IPS-18a (cell line): ENCODE measurements at regions not wholly inside any gene's neighbourhood (a gene's known extent, or its start where the extent isn't known, plus 50 kb on each side); places are given as distances from the start of the nearest gene placed in this dataset.

Experiments used
- H3K27ac ChIP-seq: one replicate; pipeline ENCODE4 v1.5.1; 2013; ENCODE audit warnings: low read length
- H3K27me3 ChIP-seq: one replicate; pipeline ENCODE4 v1.6.1; 2013; ENCODE audit warnings: mild to moderate bottlenecking, low read length; ENCODE audit not compliant: control insufficient read depth, insufficient read depth
- H3K36me3 ChIP-seq: one replicate; pipeline ENCODE4 v1.6.1; 2013; ENCODE audit warnings: low read depth, low read length; ENCODE audit not compliant: control insufficient read depth
- H3K4me1 ChIP-seq: one replicate; pipeline ENCODE4 v1.6.1; 2013; ENCODE audit warnings: low read depth, low read length; ENCODE audit not compliant: control insufficient read depth
- H3K4me3 ChIP-seq: one replicate; pipeline ENCODE4 v1.5.1; 2013; ENCODE audit warnings: low read length
- H3K9ac ChIP-seq: one replicate; pipeline ENCODE4 v1.6.1; 2013; ENCODE audit warnings: mild to moderate bottlenecking, low read length, moderate library complexity
- H3K9me3 ChIP-seq: one replicate; pipeline ENCODE4 v1.6.1; 2013; ENCODE audit warnings: low read depth, low read length; ENCODE audit not compliant: control insufficient read depth

GRCh38 chr12:28023156-28023887 lies 50.8 kb upstream of the PTHLH start:
- Histone ChIP-seq H3K36me3 (no peaks in the 10 kb centered on the region), H3K9ac (no peak overlapping the region), H3K4me1 (no peaks in the 10 kb centered on the region), H3K4me3 (no peak overlapping the region), H3K27me3 (no peaks in the 10 kb centered on the region), H3K27ac (no peak overlapping the region), H3K9me3 (no peaks in the 10 kb centered on the region)

DNA sequence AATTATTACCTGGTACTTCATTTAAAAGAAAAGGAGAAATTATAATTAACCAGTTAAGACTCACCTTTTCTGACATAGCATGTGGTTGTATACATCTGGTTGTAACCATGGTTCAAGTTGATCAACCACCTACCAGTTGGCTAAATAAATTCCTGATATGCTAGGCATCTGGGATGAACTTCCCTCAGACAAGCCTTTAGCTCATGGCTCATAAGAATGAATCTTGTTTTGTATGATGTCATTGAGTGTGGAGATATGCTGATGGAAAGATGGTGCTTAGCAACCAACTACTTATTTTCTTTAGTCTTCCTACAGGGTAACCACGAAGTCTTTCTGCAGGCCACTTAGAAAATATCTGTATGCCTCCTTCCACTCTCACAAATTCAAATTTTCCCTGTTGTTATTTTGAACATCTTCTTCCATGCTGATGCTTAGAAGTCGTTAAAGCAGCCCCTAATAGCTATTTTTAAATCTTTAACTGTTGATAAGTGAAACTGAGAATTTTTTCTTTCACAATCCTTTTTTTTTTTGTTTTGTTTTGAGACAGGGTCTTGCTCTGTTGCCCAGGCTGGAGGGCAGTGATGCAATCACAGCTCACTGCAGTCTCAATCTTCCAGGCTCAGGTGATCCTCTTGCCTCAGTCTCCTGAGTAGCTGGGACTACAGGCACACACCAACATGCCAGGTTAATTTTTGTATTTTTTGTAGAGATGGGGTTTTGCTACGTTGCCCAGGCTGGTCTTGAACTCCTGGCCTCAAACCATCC lies 51.9 kb upstream of the PTHLH start:
- no peaks in the 10 kb centered on the region for H3K4me1 ChIP-seq
- no peak overlapping the region for H3K27ac ChIP-seq

DNA sequence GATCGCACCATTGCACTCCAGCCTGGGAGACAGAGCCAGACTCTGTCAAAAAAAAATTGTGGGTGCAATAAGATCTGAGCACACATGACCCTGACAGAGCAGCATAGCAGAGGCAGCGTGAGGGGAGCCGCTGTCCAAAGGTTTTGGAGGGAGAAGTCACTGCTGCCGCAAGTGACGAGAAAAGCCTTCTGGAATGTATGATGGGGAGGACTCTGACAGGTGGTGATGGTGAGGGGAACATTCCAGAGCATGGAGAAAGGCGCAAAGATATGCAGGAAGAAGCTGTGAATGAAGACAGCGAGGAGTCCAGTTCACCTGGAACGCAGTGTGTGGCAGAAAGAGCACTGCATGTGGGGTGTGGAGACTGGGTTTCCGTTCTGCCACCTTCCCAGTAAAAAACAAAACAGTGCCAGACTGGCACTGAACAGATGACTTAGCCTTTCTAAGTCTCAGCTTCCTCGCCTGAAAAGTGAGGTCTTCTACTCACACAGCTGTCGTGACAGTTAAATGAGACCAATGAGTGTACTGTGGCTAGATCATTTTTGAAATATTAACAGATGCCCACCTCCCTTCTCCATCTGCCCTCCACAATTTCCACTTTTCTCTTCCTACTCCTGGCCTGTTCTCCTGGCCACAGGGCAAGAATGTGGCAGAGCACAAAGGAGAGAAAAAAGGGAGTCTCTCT lies 53.4 kb upstream of the PTHLH start:
- H3K27ac ChIP-seq, result no peak overlapping the region
- no peaks in the 10 kb centered on the region for H3K4me1 ChIP-seq
- no peaks in the 10 kb centered on the region for H3K9me3 ChIP-seq
- no peaks in the 10 kb centered on the region for H3K36me3 ChIP-seq
- no peak overlapping the region for H3K9ac ChIP-seq
- H3K4me3 ChIP-seq, result no peak overlapping the region
- no peaks in the 10 kb centered on the region for H3K27me3 ChIP-seq

More for the DNA sequence above, 51.9 kb upstream of the PTHLH start:
- no peak overlapping the region for H3K9ac ChIP-seq
- no peaks in the 10 kb centered on the region for H3K36me3 ChIP-seq
- H3K27me3 ChIP-seq, result no peaks in the 10 kb centered on the region
- no peak overlapping the region for H3K4me3 ChIP-seq
- H3K9me3 ChIP-seq, result no peaks in the 10 kb centered on the region

DNA sequence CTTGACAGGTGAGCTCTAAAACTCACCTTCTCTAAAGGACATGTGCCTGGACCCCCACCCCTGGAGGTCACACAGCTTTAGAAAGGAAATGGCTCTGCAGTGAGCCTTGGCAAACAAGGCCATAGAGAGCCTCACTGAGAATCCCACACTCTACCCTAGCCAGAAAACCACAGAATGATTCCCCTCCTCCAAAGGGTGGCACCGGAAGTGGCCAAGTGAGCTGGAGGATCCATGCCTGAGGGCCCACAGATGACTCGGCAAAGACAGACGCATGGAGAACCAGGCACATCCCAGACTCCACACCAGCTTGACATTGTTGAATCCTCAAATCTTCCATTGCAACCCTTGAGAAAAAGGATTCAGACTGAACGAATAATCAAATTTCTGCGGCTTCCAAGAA lies 54.2 kb upstream of the PTHLH start:
- Histone ChIP-seq H3K27me3 (no peaks in the 10 kb centered on the region), H3K36me3 (no peaks in the 10 kb centered on the region), H3K27ac (no peak overlapping the region), H3K9me3 (no peaks in the 10 kb centered on the region), H3K9ac (no peak overlapping the region), H3K4me1 (no peaks in the 10 kb centered on the region), H3K4me3 (no peak overlapping the region)

DNA sequence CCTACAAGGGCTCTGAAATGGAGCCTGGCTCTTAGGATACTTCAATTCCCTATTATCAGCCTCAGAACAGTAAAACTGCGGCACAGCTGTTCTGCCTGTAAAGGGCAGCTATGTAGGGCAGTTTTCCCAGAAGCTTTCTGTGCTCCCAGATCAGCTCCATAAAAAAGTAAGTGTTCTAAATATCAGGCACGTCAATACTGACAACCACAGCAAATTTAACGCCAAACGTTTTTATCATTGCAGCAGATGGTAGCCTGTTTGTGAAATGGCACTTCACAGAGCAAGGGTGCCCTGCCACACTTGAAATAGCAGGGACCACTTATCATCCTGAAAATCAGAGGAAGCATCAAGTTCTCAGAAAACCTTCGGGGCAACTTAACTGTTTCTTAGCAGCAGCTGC lies 54.8 kb upstream of the PTHLH start:
- Histone ChIP-seq H3K9ac (no peak overlapping the region), H3K27me3 (no peaks in the 10 kb centered on the region), H3K9me3 (no peaks in the 10 kb centered on the region), H3K4me1 (no peaks in the 10 kb centered on the region), H3K27ac (no peak overlapping the region), H3K4me3 (no peak overlapping the region), H3K36me3 (no peaks in the 10 kb centered on the region)

DNA sequence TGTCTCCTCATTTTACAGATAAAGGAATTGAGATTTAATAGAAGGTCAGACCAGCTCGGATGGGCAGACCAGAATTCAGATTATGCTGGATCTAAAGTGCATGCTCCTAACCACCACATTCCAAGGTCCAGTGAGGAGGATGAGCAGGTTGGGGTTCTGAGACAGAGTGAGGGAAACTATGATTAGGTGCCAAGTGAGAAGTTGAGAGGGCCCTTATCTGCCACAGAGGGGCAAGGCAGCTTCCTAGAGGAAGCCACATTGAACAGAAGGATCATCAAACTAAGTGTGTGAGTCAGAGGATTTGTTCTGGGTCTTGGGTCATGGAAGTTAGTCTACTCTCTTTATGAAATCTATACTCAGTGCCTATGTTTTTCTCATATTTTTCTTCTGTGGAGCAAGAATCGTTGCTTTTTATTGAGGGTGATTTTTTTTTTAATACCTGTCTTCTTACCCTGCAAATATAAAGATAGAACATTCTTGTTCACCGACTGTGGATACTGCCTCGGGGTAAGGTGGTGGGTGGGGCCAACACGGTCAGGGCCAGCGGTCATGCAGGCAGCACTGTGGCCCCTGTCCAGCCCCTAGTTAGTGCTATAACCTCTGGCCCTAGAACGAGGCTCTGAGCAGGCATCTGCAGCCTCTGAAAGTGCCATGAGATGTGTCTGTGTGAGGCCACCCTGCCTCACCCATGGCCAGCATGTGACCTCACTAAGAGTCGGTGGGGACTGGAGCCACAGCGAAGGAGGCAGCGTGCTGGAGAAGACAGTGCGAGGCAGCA lies 55.6 kb upstream of the PTHLH start:
- H3K27me3 ChIP-seq, result no peaks in the 10 kb centered on the region
- H3K9ac ChIP-seq, result no peak overlapping the region
- no peak overlapping the region for H3K27ac ChIP-seq
- H3K4me1 ChIP-seq, result no peaks in the 10 kb centered on the region
- no peaks in the 10 kb centered on the region for H3K9me3 ChIP-seq
- no peaks in the 10 kb centered on the region for H3K36me3 ChIP-seq
- no peak overlapping the region for H3K4me3 ChIP-seq

DNA sequence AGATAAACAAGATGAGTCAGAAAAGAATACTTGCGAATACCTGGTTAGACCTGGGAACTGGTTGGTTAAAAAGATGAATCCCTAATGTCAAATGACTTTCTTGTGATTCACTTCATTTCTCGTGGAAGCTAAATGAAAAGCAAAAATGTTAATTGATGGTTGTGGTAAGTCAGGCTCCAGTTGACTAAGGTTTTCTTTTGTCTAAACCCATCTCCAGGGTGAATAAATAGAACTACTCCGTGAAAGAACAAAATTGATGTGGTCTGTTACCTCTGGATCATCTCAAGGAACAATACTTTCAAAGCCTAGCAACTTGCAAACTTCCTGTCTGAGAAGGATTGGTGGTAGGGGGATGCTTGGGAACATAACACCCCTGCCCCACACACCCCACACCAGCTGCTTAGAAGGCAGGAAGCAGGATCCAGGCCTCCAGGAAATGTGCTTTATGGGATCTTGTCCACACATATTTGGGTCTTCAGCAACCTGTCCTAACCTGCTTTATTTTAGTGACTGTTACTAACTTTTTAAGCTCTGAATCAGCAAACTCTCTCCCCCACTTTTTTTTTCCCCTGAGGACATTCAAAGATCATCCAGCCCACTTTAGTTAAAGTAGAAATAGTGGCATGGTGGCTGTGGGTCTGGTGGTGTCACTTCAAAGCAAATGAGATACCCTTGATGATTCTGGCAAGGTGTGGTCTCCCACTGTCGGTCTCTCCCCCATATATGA lies 60.4 kb upstream of the PTHLH start:
- Histone ChIP-seq H3K9me3 (no peaks in the 10 kb centered on the region), H3K9ac (no peak overlapping the region), H3K4me1 (no peaks in the 10 kb centered on the region), H3K4me3 (no peak overlapping the region), H3K27ac (no peak overlapping the region), H3K27me3 (no peaks in the 10 kb centered on the region), H3K36me3 (no peaks in the 10 kb centered on the region)

- Histone ChIP-seq H3K27ac (no peak overlapping the region), H3K4me3 (no peak overlapping the region), H3K27me3 (no peaks in the 10 kb centered on the region), H3K4me1 (no peaks in the 10 kb centered on the region), H3K9ac (no peak overlapping the region), H3K9me3 (no peaks in the 10 kb centered on the region), H3K36me3 (no peaks in the 10 kb centered on the region)
Measured at GRCh38 chr12:28033538-28033915, 61.0 kb upstream of the PTHLH start.

- Histone ChIP-seq H3K9ac (no peak overlapping the region), H3K4me3 (no peak overlapping the region), H3K9me3 (no peaks in the 10 kb centered on the region), H3K27me3 (no peaks in the 10 kb centered on the region), H3K27ac (no peak overlapping the region), H3K4me1 (no peaks in the 10 kb centered on the region), H3K36me3 (no peaks in the 10 kb centered on the region)
Measured at GRCh38 chr12:28034271-28034670, 61.7 kb upstream of the PTHLH start.

DNA sequence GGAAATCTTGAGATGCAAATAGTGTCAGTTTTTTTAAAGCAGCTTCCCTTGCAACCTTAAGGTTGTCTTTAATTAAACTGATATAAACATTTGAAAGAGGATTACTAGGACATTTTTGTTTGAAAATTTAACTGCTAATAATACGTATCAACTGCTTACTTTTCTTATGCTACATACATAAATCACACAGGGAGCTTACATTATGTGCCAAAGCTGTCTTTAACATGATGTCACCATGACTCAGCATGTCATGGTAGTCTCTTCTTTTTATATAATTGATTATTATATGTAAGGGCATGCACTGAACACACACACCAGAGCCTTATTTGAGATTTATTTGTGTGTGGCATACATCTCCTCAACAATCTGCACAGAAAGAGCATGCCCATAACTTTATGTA lies 63.0 kb upstream of the PTHLH start:
- Histone ChIP-seq H3K4me3 (no peak overlapping the region), H3K9me3 (no peaks in the 10 kb centered on the region), H3K4me1 (no peaks in the 10 kb centered on the region), H3K36me3 (no peaks in the 10 kb centered on the region), H3K9ac (no peak overlapping the region), H3K27me3 (no peaks in the 10 kb centered on the region), H3K27ac (no peak overlapping the region)

DNA sequence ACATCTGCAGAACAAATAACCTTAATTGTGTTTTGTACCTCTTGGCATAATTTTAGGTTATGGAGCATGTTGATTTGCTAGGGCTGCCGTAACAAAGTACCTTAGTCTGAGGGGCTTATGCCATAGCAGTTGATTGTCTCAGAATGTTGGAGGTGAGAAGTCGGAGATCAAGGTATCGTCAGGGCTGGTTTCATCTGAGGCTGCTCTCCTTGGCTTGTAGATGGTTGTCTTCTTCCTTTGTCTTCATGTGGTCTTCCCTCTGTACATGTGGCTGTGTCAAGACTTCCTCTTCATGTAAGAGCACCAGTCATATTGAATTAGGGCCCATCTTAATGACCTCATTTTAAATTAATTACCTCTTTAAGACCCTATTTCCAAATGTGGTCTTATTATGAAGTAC lies 64.4 kb upstream of the PTHLH start:
- Histone ChIP-seq H3K9ac (no peak overlapping the region), H3K4me1 (no peaks in the 10 kb centered on the region), H3K9me3 (no peaks in the 10 kb centered on the region), H3K4me3 (no peak overlapping the region), H3K27me3 (no peaks in the 10 kb centered on the region), H3K36me3 (no peaks in the 10 kb centered on the region), H3K27ac (no peak overlapping the region)
